ENCODE measurements at regions not wholly inside any gene's neighbourhood (a gene's known extent, or its start where the extent isn't known, plus 50 kb on each side); places are given as distances from the start of the nearest gene placed in this dataset.

GRCh38 chrX:39762266-39762841 lies 335.4 kb downstream of the BCOR start:
- FAIRE-seq (no peak), DNase-seq (ENCODE audit: insufficient read length, low spot score) (no peak)

GRCh38 chrX:39764441-39764914 lies 333.3 kb downstream of the BCOR start:
- FAIRE-seq (no peak), DNase-seq (ENCODE audit: insufficient read length, low spot score) (no peak)

- no peak for FAIRE-seq
- no peak for DNase-seq (ENCODE audit: insufficient read length, low spot score)
Measured at GRCh38 chrX:39765327-39765726, 332.4 kb downstream of the BCOR start.

- DNase-seq (ENCODE audit: insufficient read length, low spot score), result no peak
- FAIRE-seq, result peak; percentile 4
Measured at GRCh38 chrX:39766085-39766726, 331.6 kb downstream of the BCOR start.

- DNase-seq (ENCODE audit: insufficient read length, low spot score), result no peak
Measured at GRCh38 chrX:39766855-39767254, 330.9 kb downstream of the BCOR start.

GRCh38 chrX:39767446-39767845 lies 330.3 kb downstream of the BCOR start:
- no peak for DNase-seq (ENCODE audit: insufficient read length, low spot score)
- no peak for FAIRE-seq

More at GRCh38 chrX:39766855-39767254, 330.9 kb downstream of the BCOR start:
- no peak for FAIRE-seq

GRCh38 chrX:39769748-39770147 lies 328.0 kb downstream of the BCOR start:
- no peak for DNase-seq (ENCODE audit: insufficient read length, low spot score)
- no peak for FAIRE-seq

- FAIRE-seq (no peak), DNase-seq (ENCODE audit: insufficient read length, low spot score) (no peak)
Measured at GRCh38 chrX:39771089-39771488, 326.7 kb downstream of the BCOR start.

GRCh38 chrX:39772057-39772832 lies 325.5 kb downstream of the BCOR start:
- FAIRE-seq (peak; percentile 60), DNase-seq (ENCODE audit: insufficient read length, low spot score) (no peak)

- FAIRE-seq (no peak), DNase-seq (ENCODE audit: insufficient read length, low spot score) (no peak)
Measured at GRCh38 chrX:39773150-39773549, 324.6 kb downstream of the BCOR start.

GRCh38 chrX:39773923-39774773 lies 323.6 kb downstream of the BCOR start:
- FAIRE-seq, result no peak
- DNase-seq (ENCODE audit: insufficient read length, low spot score), result no peak

GRCh38 chrX:39774774-39775328 lies 322.9 kb downstream of the BCOR start:
- DNase-seq (ENCODE audit: insufficient read length, low spot score), result no peak
- FAIRE-seq, result no peak

- FAIRE-seq (no peak), DNase-seq (ENCODE audit: insufficient read length, low spot score) (no peak)
Measured at GRCh38 chrX:39777623-39778025, 320.1 kb downstream of the BCOR start.

- DNase-seq (ENCODE audit: insufficient read length, low spot score), result no peak
- FAIRE-seq, result no peak
Measured at GRCh38 chrX:39779952-39780783, 317.6 kb downstream of the BCOR start.

- FAIRE-seq (peak; percentile 49), DNase-seq (ENCODE audit: insufficient read length, low spot score) (no peak)
Measured at GRCh38 chrX:39782276-39782675, 315.5 kb downstream of the BCOR start.

- no peak for FAIRE-seq
Measured at GRCh38 chrX:39787999-39788398, 309.8 kb downstream of the BCOR start.

GRCh38 chrX:39788521-39788920 lies 309.2 kb downstream of the BCOR start:
- FAIRE-seq (no peak), DNase-seq (ENCODE audit: insufficient read length, low spot score) (no peak)

More at GRCh38 chrX:39787999-39788398, 309.8 kb downstream of the BCOR start:
- no peak for DNase-seq (ENCODE audit: insufficient read length, low spot score)

- FAIRE-seq (no peak), DNase-seq (ENCODE audit: insufficient read length, low spot score) (no peak)
Measured at GRCh38 chrX:39791691-39792090, 306.1 kb downstream of the BCOR start.

- no peak for DNase-seq (ENCODE audit: insufficient read length, low spot score)
- no peak for FAIRE-seq
Measured at GRCh38 chrX:39795605-39796004, 302.2 kb downstream of the BCOR start.

- FAIRE-seq, result no peak
- DNase-seq (ENCODE audit: insufficient read length, low spot score), result no peak
Measured at GRCh38 chrX:39796856-39797255, 300.9 kb downstream of the BCOR start.

All from GM19239 (cell line).